ENCODE measurements at regions not wholly inside any gene's neighbourhood (a gene's known extent, or its start where the extent isn't known, plus 50 kb on each side); places are given as distances from the start of the nearest gene placed in this dataset.

DNA sequence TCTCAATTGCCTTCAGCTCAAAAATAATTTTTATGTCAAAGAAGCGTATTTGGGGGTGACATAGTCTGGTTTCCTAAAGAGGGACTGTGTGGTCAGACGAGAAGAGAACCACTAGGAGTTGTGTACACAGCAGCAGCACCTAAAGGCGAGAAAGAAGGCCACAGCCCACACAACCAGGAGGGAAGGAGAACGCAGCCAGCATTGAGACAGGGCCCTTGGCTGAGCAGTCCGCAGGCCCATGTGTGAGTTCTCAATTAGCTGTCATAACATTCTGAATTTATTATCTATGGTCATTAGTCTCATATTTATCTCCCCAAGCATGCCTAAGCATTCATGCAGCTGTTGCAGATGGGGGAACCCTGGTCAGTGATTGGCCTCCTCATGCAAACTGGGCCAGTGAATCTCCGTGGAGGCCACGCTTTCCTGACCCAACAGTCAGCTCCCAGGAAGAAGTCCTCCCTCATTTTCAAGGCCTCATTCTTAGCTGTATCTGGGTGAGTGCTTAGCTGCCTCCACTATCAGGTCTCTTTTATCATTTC lies 81.2 kb upstream of the ATF7IP start:
- intact Hi-C loops (cut with DNase I) = no loop called here
- peaks cover 0 to 11% of the 10 kb centered on the region in 2 donors for H3K9me3 ChIP-seq
- H3K36me3 ChIP-seq = no peaks in the 10 kb centered on the region
- H3K4me3 ChIP-seq = no peak overlapping the region
- peak overlapping the region in 1 of 2 donors; percentile 15 for H3K27ac ChIP-seq
- ATAC-seq (peak; percentile 92), DNase-seq (peak in 2 of 4 donors; percentile 82 to 86)
- peaks cover 0 to 10% of the 10 kb centered on the region in 2 donors for H3K4me1 ChIP-seq
- H3K27me3 ChIP-seq = no peaks in the 10 kb centered on the region
- TF ChIP-seq, protein P1, sequence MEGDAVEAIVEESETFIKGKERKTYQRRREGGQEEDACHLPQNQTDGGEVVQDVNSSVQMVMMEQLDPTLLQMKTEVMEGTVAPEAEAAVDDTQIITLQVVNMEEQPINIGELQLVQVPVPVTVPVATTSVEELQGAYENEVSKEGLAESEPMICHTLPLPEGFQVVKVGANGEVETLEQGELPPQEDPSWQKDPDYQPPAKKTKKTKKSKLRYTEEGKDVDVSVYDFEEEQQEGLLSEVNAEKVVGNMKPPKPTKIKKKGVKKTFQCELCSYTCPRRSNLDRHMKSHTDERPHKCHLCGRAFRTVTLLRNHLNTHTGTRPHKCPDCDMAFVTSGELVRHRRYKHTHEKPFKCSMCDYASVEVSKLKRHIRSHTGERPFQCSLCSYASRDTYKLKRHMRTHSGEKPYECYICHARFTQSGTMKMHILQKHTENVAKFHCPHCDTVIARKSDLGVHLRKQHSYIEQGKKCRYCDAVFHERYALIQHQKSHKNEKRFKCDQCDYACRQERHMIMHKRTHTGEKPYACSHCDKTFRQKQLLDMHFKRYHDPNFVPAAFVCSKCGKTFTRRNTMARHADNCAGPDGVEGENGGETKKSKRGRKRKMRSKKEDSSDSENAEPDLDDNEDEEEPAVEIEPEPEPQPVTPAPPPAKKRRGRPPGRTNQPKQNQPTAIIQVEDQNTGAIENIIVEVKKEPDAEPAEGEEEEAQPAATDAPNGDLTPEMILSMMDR (IDR thresholded peaks at IDR 0.05) = no peak

DNA sequence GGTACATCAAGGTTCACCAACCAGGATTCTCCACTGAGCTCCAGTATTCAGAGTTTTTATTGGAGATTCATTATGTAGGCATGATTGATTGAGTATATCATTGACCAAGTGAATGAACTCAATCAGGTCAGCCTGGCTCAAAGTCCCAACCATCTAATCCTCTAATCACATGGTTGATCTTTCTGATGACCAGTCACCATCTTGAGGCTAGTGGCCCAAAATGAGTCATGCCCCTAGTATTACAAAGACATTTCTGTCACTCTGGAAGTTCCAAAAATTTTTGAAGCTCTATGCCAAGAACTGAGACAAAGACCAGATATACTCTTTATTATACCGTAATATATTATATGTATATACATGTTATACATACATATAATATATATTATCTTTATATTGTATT lies 75.9 kb upstream of the ATF7IP start:
- intact Hi-C loops (cut with DNase I) = no loop called here
- Histone ChIP-seq H3K27me3 (no peaks in the 10 kb centered on the region), H3K9me3 (peaks cover 0 to 30% of the 10 kb centered on the region in 2 donors), H3K4me1 (no peaks in the 10 kb centered on the region), H3K27ac (no peak overlapping the region), H3K36me3 (no peaks in the 10 kb centered on the region), H3K4me3 (no peak overlapping the region)
- DNase-seq (no peak), ATAC-seq (no peak)
- TF ChIP-seq, protein P1 (IDR thresholded peaks at IDR 0.05) = no peak

- TF ChIP-seq, protein P1 (IDR thresholded peaks at IDR 0.05) = no peak
- intact Hi-C loops (cut with DNase I) = no loop called here
- no peaks in the 10 kb centered on the region for H3K4me1 ChIP-seq
- no peaks in the 10 kb centered on the region for H3K36me3 ChIP-seq
- H3K4me3 ChIP-seq = no peak overlapping the region
- DNase-seq (no peak), ATAC-seq (no peak)
- H3K27ac ChIP-seq = no peak overlapping the region
- peaks cover 0 to 31% of the 10 kb centered on the region in 2 donors for H3K9me3 ChIP-seq
- no peaks in the 10 kb centered on the region for H3K27me3 ChIP-seq
Measured at GRCh38 chr12:14290951-14291350, 74.5 kb upstream of the ATF7IP start.

- no peak for ATAC-seq
- TF ChIP-seq, protein P1 (IDR thresholded peaks at IDR 0.05) = no peak
- no peak for DNase-seq
- H3K36me3 ChIP-seq = no peaks in the 10 kb centered on the region
- no peak overlapping the region for H3K4me3 ChIP-seq
- no peaks in the 10 kb centered on the region for H3K27me3 ChIP-seq
- intact Hi-C loops (cut with DNase I) = no loop called here
- H3K9me3 ChIP-seq = peaks cover 0 to 12% of the 10 kb centered on the region in 2 donors
- H3K4me1 ChIP-seq = no peaks in the 10 kb centered on the region
- H3K27ac ChIP-seq = no peak overlapping the region
Measured at GRCh38 chr12:14303661-14304155, 61.8 kb upstream of the ATF7IP start.

- Histone ChIP-seq H3K4me3 (no peak overlapping the region), H3K36me3 (no peaks in the 10 kb centered on the region), H3K9me3 (peaks cover 0 to 4% of the 10 kb centered on the region in 2 donors), H3K27ac (no peak overlapping the region), H3K27me3 (no peaks in the 10 kb centered on the region), H3K4me1 (no peaks in the 10 kb centered on the region)
- intact Hi-C loops (cut with DNase I) = no loop called here
- no peak for ATAC-seq
- no peak for DNase-seq
- TF ChIP-seq, protein P1 (IDR thresholded peaks at IDR 0.05) = no peak
Measured at GRCh38 chr12:14307004-14307403, 58.5 kb upstream of the ATF7IP start.

All from left lung (tissue), 4 donors.